GM21515 (cell line): ENCODE measurements at regions not wholly inside any gene's neighbourhood (a gene's known extent, or its start where the extent isn't known, plus 50 kb on each side); places are given as distances from the start of the nearest gene placed in this dataset.
"Not testable (repeated sequence)": the region's sequence is repeated elsewhere in the genome, so short reads cannot be mapped to it uniquely, and the experiment has no call there.

ENCODE experiments used
- ATAC-seq: cut with Tn5 transposase; IDR thresholded peaks from one replicate; pipeline ENCODE4 v1.9.1; 2021; ENCODE audit not compliant: unreplicated experiment

- ATAC-seq = no peak
Measured at GRCh38 chr5:28903643-28904042, 1865.3 kb upstream of the CDH9 start.

- ATAC-seq = no peak
Measured at GRCh38 chr5:28896949-28897348, 1858.6 kb upstream of the CDH9 start.

- no peak for ATAC-seq
Measured at GRCh38 chr5:28880936-28881335, 1842.5 kb upstream of the CDH9 start.

- ATAC-seq = no peak
Measured at GRCh38 chr5:28877050-28877449, 1838.7 kb upstream of the CDH9 start.

GRCh38 chr5:28864006-28864405 lies 1825.6 kb upstream of the CDH9 start:
- ATAC-seq = no peak

GRCh38 chr5:28862860-28863196 lies 1824.4 kb upstream of the CDH9 start:
- ATAC-seq = no peak

GRCh38 chr5:28862137-28862859 lies 1823.9 kb upstream of the CDH9 start:
- ATAC-seq = no peak

- ATAC-seq = no peak
Measured at GRCh38 chr5:28855626-28856025, 1817.2 kb upstream of the CDH9 start.

GRCh38 chr5:28850320-28850921 lies 1812.0 kb upstream of the CDH9 start:
- ATAC-seq = no peak

GRCh38 chr5:28831042-28831441 lies 1792.7 kb upstream of the CDH9 start:
- ATAC-seq = no peak

- ATAC-seq = no peak
Measured at GRCh38 chr5:28823231-28823630, 1784.8 kb upstream of the CDH9 start.

- ATAC-seq = no peak
Measured at GRCh38 chr5:28822071-28822470, 1783.7 kb upstream of the CDH9 start.

- ATAC-seq = no peak
Measured at GRCh38 chr5:28810751-28811136, 1772.4 kb upstream of the CDH9 start.

- ATAC-seq = no peak
Measured at GRCh38 chr5:28809811-28810750, 1771.7 kb upstream of the CDH9 start.

GRCh38 chr5:28808967-28809810 lies 1770.8 kb upstream of the CDH9 start:
- ATAC-seq = no peak

GRCh38 chr5:28807195-28807729 lies 1768.9 kb upstream of the CDH9 start:
- ATAC-seq = no peak

- not testable (repeated sequence) for ATAC-seq
Measured at GRCh38 chr5:28799035-28799434, 1760.6 kb upstream of the CDH9 start.

- no peak for ATAC-seq
Measured at GRCh38 chr5:28788954-28789353, 1750.6 kb upstream of the CDH9 start.

GRCh38 chr5:28780083-28780692 lies 1741.8 kb upstream of the CDH9 start:
- no peak for ATAC-seq

- no peak for ATAC-seq
Measured at GRCh38 chr5:28779161-28779754, 1740.9 kb upstream of the CDH9 start.
